Stomach (tissue), 8 donors: ENCODE measurements at regions not wholly inside any gene's neighbourhood (a gene's known extent, or its start where the extent isn't known, plus 50 kb on each side); places are given as distances from the start of the nearest gene placed in this dataset.

Experiments
- DNase-seq, 2 donors: peaks; one replicate each; pipeline versions ENCODE4 v3.0.0 to v3.0.0-alpha.2; 2013 to 2019
- H3K27ac ChIP-seq, 5 donors: fragments of 200-600 bp in 4 of 5; sonication (generic) in 4 of 5; one replicate each; pipeline ENCODE4 v1.5.1; 2013 to 2019; ENCODE audit warnings: mild to moderate bottlenecking in 1 of 5, moderate library complexity in 1 of 5
- H3K27me3 ChIP-seq, 3 donors: fragments of 200-600 bp; sonication (generic); one replicate each; pipeline ENCODE4 v1.5.1; 2017 to 2019; ENCODE audit warnings: mixed run types in 1 of 3
- H3K36me3 ChIP-seq, 4 donors: fragments of 200-600 bp; sonication (generic); 1 replicate in 3 of 4; 2 replicates in 1 of 4; pipeline ENCODE4 v1.5.1; 2016 to 2019
- H3K4me1 ChIP-seq, 4 donors: fragments of 200-600 bp; sonication (generic); one replicate each; pipeline ENCODE4 v1.5.1; 2016 to 2019
- H3K4me3 ChIP-seq, 4 donors: fragments of 200-600 bp; sonication (generic) in 3 of 4; one replicate each; pipeline ENCODE4 v1.5.1; 2016 to 2019; ENCODE audit warnings: mild to moderate bottlenecking in 1 of 4
- H3K9me3 ChIP-seq, 4 donors: fragments of 200-600 bp; sonication (generic); one replicate each; pipeline ENCODE4 v1.5.1; 2016 to 2019
- CTCF ChIP-seq, 7 experiments: fragments of 450-650 bp in 4 of 7; fragments of 200-600 bp in 3 of 7; sonication (generic) in 3 of 7; IDR thresholded peaks; one replicate each; pipeline ENCODE4 v1.5.1; 2016 to 2019; ENCODE audit warnings: antibody characterized with exemption in 7 of 7, control low read depth in 2 of 7, mild to moderate bottlenecking in 1 of 7
- EP300 ChIP-seq: sonication (generic); formaldehyde crosslinking; IDR thresholded peaks from one replicate; pipeline ENCODE4 v1.6.1; 2017; ENCODE audit warnings: antibody characterized with exemption
- POLR2A ChIP-seq, 4 donors: fragments of 450-650 bp; IDR thresholded peaks; one replicate each; pipeline ENCODE4 v1.6.1; 2016; ENCODE audit warnings: antibody characterized with exemption in 4 of 4, control low read depth in 2 of 4, mild to moderate bottlenecking in 1 of 4, moderate library complexity in 1 of 4
- POLR2AphosphoS5 ChIP-seq, 3 donors: sonication (generic); formaldehyde crosslinking; IDR thresholded peaks; one replicate each; pipeline ENCODE4 v1.6.1; 2016; ENCODE audit warnings: antibody characterized with exemption in 3 of 3
- WGBS, 5 donors: extraction: QIAGEN DNeasy Blood & Tissue Kit in 3 of 5; methylation state at CpG; one replicate each; pipeline versions ENCODE4 v1.1.5 to v1.1.7; 2013 to 2018; 5-methylcytosine and 5-hydroxymethylcytosine counted together
- intact Hi-C: fragments of 100-400 bp; cut with DNase I; formaldehyde crosslinking; loops from one replicate; pipeline ENCODE4 v1.15.1; 2023; ENCODE audit warnings: low total_unique reads
- donor health status: healthy with polysubstance abuse.
- donor health status: Bipolar disorder and iron deficiency.
- donor health status: healthy.

DNA sequence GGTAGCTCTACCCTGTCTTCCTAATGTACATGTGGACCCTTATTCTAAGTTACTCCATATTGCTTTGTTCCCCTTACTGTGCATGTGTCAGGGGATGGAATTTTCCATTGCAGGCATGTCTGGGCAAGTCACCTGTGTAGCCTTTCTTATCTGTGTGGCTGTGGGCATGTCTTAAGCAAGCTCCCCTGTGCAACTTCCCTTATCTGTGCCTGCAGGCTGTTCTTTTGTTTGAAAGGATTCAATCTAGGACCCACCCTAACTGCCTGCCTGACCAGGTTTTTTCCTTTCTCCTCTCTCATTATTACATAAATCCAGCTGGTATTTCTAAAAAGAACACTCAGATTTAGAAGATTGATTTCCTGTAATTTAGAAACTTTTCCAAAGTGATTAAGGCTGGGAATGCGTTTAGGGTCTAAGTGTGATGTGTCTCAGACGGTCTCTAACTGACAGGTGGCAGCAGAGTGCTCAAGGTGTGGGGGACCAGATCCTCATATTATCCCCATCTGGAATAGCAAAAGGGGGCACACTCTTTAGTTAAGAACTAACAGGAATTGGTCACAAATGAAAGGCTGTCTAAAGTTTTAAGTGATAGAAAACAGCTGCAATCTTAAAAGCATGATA is 198.9 kb upstream of the PPP1R2C start:
- no peaks in the 10 kb centered on the region for H3K36me3 ChIP-seq
- no peak overlapping the region for H3K4me3 ChIP-seq
- WGBS, 5 donors: 20 to 46% (median 26%) methylated on average over 2 of the region's 2 CpGs
- DNase-seq: peak; percentile 5 to 36
- peaks cover 0 to 24% (median 0%) of the 10 kb centered on the region in 4 donors for H3K9me3 ChIP-seq
- H3K27me3 ChIP-seq: no peaks in the 10 kb centered on the region
- H3K4me1 ChIP-seq: no peaks in the 10 kb centered on the region
- TF ChIP-seq POLR2A (IDR thresholded peaks at IDR 0.05): no peak
- no peak for TF ChIP-seq EP300
- TF ChIP-seq CTCF (IDR thresholded peaks at IDR 0.05): no peak
- no peak for TF ChIP-seq POLR2AphosphoS5 (IDR thresholded peaks at IDR 0.05)
- intact Hi-C loops: no loop called here
- H3K27ac ChIP-seq: no peak overlapping the region

DNA sequence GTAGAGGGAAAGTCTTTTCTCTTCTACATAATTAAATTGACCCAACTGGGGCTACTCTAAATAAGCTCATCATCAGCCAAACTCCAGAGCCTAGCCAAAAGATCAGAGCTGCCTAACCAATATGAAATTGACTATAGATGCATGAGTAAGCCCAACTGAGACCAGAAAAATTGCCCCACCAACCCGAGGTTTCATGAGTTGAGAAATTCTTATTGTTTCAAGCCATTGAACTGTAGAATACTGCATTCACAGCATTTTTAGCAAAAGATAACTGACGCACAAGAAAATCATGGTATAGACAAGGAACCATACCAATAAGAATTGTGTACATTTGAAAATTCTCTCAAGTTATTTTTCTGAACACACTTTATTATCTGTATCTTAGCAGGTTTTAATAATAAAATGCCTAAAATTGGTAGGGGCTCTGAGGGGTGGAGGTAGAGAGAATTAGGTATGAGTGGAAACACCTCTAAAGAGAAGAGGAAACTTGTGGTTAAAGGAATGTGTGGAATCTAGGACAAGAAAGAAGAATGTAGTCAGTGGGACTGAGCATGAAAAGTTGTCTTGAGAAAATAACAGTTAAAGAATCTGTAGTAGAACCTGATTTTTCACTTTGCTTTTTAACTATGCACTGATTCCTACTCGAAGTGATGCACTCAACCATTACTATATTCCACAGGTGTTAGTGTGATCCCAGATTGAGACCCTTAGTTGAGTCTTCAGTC is 200.9 kb upstream of the PPP1R2C start:
- H3K36me3 ChIP-seq: no peaks in the 10 kb centered on the region
- TF ChIP-seq CTCF (IDR thresholded peaks at IDR 0.05) (no peak), POLR2A (IDR thresholded peaks at IDR 0.05) (no peak), EP300 (no peak)
- H3K27me3 ChIP-seq: no peaks in the 10 kb centered on the region
- no peak for DNase-seq
- intact Hi-C loops: no loop called here
- H3K4me1 ChIP-seq: no peaks in the 10 kb centered on the region
- no peak overlapping the region for H3K27ac ChIP-seq
- 79 to 92% (median 87%) methylated on average over 3 of the region's 3 CpGs for WGBS, 5 donors
- peaks cover 0 to 18% (median 0%) of the 10 kb centered on the region in 4 donors for H3K9me3 ChIP-seq
- H3K4me3 ChIP-seq: no peak overlapping the region

DNA sequence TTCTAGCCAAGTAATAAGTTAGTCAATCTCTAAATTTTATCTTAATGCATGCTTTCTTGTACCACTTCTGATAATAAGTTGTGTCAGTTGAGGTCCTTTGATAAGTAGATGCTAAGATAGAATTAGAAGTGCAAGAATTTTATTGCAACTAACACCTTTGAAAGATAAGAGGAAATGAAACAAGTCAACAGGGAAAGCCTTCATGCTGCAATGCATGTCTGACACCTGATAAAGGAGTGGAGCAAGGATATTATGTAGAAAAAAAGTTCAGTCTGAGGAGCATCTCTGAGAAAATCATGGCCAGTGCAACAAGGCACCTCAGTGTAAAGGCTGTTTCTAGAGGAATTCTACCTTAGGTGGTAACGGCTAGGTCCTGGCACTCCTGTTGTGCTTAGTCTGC is 210.7 kb upstream of the PPP1R2C start:
- TF ChIP-seq EP300 (no peak), POLR2AphosphoS5 (IDR thresholded peaks at IDR 0.05) (no peak), POLR2A (IDR thresholded peaks at IDR 0.05) (no peak), CTCF (IDR thresholded peaks at IDR 0.05) (no peak)
- WGBS, 5 donors: 46 to 79% (median 58%) methylated on average over 1 of the region's 1 CpG
- no peak for DNase-seq
- H3K27ac ChIP-seq: no peak overlapping the region
- H3K27me3 ChIP-seq: no peaks in the 10 kb centered on the region
- no peaks in the 10 kb centered on the region for H3K36me3 ChIP-seq
- no peaks in the 10 kb centered on the region for H3K4me1 ChIP-seq
- H3K9me3 ChIP-seq: no peaks in the 10 kb centered on the region
- intact Hi-C loops: no loop called here
- no peak overlapping the region for H3K4me3 ChIP-seq

DNA sequence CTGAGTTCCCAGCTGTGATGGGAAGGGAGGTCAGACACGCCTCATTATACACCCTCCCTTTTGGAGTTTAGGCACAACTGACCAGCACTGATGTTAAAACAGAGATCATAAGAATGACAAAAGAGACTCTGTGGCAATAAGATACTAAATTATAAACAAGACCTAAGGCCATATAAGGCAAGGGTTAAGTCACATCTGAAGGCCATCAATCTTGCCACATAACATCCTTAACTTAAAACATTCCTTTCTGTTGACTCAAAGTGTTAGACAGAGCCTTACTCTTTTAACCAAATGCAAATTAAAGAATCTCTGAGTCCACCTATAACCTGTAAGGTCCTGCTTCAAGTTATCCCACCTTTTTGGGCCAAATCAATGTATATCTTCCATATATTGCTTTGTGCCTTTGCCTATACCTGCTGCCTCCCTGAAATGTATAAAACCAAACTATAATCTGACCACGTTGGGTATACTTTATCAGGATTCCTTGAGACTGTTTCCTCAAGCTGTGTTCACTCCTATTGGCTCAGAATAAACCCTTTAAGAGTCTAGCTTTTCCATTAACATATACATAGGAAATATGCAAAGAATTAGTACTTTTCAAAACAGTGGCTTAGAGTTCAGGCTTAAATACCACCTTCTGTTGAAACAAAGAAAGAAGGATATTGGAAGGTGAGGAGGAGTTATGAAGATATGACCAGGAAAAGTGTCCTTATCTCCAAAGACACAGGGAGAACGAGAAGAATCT is 214.4 kb upstream of the PPP1R2C start:
- Histone ChIP-seq H3K27ac (no peak overlapping the region), H3K36me3 (no peaks in the 10 kb centered on the region), H3K27me3 (no peaks in the 10 kb centered on the region), H3K9me3 (no peaks in the 10 kb centered on the region), H3K4me1 (no peaks in the 10 kb centered on the region), H3K4me3 (no peak overlapping the region)
- DNase-seq: no peak
- intact Hi-C loops: no loop called here
- no peak for TF ChIP-seq POLR2A (IDR thresholded peaks at IDR 0.05)
- TF ChIP-seq EP300: no peak
- no peak for TF ChIP-seq CTCF (IDR thresholded peaks at IDR 0.05)
- TF ChIP-seq POLR2AphosphoS5 (IDR thresholded peaks at IDR 0.05): no peak
- WGBS, 5 donors: 42 to 69% (median 62%) methylated on average over 3 of the region's 3 CpGs
